Activated naive CD4-positive, alpha-beta T cell (primary cell): ENCODE measurements at regions not wholly inside any gene's neighbourhood (a gene's known extent, or its start where the extent isn't known, plus 50 kb on each side); places are given as distances from the start of the nearest gene placed in this dataset.

Source experiments
- DNase-seq, 4 experiments: peaks; one replicate each; lab custom pipeline; 2025; lab: John Stamatoyannopoulos, UW

DNA sequence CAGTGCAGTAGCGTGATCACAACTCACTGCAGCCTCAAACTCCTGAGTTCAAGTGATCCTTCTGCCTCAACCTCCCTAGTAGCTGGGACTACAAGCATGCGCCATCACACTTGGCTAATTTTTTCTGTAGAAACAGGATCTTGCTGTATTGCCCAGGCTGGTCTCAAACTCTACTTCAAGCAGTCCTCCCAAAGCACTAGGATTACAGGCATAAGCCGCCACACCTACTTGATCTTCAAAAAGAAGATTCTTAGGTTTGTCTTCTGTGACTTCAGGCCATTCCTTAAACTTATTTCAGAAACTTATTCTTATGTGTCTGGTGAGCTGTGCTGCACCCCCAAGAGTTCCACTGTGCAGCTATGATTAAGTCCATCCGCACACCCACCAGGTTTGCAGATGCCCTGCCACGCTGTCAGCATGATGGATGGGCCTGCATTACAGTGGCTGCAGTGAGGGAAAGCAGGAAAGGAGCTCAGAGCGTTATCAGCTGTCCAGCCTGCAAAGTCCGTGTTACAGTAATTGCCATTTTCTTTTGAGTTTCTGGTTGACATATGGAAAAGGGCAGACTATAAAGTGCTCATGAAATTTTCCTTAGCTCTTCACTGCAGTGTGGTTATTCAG, 146.6 kb downstream of the AASDH start:
- DNase-seq = no peak

DNA sequence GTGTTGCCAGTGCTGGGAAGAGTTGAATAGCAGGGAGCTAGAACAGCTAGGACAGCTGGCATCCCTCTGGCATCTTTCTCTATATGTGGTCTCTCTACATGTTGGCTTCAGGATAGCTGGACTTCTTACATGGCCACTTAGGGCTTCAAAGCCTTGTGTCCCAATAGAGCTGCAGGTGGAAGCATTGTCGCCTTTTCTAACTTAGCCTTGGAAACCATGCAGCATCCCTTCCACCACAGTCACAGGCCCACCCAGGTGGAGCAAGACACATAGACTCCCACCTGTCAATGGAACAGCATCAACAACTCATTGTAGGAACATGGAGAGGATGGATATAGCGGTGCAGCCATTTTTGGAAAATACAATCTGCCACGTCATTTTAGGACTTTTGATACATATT, 149.0 kb downstream of the AASDH start:
- no peak for DNase-seq

DNA sequence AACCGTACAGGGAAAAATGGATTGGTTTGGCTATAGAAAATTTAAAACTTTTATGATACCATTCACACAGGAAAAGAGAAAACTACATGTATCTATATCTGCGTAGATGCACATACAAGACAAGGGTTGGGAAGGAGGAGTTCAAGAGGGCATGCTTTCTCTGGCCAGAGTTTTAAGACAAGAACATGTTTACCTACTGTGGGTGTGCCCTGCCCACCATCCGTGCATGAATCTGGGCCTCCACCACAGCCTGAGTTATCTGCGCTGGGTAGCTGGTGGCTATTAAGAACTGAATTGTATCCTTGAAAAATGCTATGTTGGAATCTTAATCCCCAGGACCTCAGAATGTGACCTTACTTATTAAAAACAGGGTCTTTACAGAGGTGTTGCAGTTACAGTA, 151.6 kb downstream of the AASDH start:
- DNase-seq = no peak

DNA sequence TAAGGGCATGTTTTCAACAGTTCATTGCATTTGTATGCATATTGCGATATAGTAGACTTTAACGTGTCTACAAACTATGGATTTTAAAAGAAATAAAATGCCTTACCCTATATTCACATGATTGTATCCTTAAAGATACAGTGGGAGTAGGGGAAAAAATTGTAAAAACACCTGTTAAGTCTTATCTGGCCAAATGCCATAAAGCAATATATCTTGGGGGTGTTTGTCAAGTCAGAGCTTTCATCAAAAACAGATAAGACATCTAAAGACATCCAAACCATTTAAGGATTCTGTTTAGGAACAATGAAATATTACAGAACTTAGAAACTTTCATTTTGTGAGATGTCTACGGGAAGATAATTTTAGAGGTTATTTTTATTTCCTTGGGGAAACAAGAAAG, 152.3 kb downstream of the AASDH start:
- no peak for DNase-seq

DNA sequence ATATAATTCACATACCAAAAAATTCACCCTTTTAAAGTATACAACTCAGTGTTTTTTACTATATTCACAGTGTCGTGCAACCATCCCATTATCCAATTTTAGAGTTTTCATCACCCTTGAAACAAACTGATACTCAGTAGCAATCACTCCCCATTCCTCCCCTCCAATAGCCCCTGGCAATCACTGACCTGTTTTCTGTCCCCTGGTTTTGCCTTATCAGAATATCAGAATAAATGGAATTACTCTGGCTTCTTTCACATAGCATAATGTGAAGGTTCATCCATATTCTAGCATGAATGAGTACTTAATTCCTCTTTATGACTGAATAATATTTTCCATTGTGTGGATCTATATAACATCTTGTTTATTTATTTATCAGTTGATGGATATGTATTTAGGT, 153.2 kb downstream of the AASDH start:
- DNase-seq = no peak

DNA sequence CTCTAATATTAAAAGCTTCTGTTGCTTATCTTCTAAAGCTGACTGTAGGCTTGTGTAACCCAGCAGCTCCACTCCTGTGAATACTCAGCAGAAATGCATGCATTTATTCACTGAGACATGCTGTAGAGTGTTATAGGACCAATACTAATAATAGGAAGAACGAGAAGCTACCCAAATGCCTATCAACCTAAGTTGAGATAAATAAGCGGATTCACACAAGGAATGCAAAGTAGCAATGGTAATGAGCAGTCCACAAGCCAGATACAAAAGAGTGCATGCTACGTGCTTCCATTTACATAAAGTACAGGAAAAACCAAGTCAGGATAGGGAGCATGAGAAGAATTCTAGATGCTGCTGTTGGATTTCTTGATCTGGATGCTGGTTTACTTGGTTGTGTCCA, 155.9 kb downstream of the AASDH start:
- no peak for DNase-seq

DNA sequence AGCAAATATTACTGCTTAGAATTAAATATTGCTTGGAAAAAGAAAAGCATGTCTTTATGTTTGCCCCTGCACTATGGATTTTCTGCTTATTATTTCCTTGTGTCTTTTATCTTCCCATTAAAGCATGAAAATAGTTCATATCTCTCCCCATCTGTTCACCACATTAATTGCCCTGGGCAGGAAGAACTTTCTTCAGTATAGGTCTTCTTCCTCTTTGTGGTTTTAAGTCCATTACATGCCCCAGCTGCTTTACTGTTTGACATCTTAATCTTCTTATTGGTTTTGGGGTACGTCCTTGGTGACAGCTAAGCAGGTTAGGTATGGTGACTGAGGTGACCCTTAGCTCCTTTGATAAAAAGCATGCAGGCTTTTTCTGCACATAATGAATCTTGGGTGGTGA, 157.3 kb downstream of the AASDH start:
- no peak for DNase-seq

DNA sequence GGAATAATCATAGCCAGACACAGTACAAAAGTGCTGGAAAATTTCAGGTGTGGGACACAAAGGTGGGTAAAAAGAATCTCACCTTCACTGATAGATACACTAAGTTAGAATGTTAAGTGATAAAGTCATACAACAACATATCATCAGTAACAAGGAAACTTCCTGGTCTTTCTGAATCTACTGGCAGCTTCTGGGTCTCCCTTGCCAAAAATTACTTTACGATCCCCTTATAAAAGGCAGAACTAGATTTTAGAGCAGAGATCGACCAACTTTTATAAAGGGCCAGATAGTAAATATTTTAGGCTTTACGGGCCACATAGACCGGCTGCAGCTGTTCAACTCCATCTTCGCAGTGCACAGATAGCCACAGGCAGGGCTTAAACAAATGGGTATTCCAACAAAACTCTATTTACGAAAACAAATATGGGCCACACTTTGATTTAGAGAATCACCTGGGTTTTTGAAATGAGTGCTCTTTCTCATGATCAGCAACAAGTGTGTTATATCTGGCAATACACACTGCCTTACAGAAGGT, 159.9 kb downstream of the AASDH start:
- DNase-seq = no peak

DNA sequence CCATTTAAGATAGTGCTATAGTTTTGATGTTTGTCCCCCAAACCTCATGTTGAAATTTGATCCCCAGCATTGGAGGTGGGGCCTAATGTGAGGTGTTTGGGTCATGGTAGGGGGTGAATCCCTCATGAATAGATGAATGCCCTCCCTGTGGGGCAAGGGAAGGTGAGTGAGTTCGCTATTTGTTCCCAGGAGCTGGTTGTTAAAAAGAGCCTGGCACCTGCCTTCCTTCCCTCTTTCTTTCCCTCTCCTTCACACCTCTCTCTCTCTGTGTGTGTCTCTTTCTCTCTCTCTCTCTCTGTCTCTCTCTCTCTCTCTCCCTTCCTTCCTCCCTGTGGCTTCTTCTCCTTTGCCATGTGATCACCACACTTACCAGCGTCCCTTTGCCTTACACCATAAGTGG, 160.7 kb downstream of the AASDH start:
- DNase-seq = no peak

DNA sequence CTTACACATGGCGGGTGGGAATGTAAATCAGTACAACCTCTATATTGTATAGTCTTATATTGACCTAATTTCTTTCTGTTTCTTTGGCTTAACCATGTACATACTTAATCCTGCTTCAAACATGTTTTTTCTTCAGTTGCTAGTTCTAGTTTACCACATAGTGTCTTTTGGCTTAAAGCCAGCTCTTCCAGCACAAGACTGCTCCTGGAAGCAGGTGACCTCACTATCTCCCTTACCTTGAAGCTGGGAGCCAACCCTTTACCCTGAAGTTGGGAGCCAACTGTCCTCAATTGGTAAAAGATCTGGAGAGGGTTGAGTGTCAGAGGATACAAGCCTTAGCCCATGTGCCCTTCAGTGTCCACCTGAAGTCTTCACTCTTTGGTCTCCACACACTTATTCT, 162.7 kb downstream of the AASDH start:
- no peak for DNase-seq

DNA sequence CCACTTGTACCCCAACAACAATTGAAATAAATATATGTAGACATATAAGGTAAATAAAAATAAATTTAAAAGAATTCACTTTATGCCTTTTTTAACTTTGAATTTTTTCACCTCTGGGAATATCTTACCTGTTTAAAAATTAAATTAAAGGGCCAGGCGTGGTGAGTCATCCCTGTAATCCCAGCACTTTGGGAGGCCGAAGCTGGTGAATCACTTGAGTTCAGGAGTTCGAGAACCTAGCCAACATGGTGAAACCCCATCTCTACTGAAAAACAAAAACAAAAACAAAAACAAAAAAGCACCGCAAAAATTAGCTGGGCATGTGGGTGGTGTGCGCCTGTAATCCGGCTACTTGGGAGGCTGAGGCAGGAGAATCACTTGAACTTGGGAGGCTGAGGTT, 164.8 kb downstream of the AASDH start:
- DNase-seq = no peak

DNA sequence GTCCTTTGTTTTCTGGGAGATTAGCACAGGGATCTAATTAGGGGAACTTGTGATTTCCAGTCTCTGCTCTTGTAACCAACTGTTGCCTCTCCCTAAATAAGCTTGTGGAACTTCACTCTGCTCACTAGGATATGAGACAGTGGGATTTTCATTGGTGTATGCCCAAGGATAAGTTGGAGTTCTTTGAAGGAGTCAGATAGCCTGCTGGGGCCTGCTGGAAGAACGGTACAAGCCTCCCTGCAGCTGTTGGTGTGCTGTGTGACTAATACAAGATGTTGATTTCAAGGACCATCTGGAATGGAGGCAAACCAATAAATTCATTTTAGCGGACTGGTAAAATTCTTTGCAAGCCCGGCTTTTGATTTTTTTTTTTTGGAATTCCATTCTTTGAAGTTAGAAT, 167.0 kb downstream of the AASDH start:
- no peak for DNase-seq

DNA sequence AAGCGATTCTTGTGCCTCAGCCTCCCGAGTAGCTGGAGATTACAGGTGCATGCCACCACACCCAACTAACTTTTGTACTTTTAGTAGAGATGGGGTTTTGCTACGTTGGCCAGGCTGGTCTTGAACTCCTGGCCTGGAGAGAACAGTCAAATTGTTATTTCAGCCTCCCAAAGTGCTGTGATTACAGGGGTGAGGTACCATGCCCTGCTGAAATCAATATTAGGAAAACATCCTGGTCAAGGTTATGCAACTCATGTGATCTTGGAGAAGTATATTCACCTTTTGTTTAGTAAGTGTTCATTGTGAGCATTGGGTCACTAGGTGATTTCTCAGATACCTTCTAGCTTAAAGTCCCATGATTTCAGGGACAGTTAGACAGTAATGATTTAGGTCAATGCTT, 167.8 kb downstream of the AASDH start:
- DNase-seq = no peak

DNA sequence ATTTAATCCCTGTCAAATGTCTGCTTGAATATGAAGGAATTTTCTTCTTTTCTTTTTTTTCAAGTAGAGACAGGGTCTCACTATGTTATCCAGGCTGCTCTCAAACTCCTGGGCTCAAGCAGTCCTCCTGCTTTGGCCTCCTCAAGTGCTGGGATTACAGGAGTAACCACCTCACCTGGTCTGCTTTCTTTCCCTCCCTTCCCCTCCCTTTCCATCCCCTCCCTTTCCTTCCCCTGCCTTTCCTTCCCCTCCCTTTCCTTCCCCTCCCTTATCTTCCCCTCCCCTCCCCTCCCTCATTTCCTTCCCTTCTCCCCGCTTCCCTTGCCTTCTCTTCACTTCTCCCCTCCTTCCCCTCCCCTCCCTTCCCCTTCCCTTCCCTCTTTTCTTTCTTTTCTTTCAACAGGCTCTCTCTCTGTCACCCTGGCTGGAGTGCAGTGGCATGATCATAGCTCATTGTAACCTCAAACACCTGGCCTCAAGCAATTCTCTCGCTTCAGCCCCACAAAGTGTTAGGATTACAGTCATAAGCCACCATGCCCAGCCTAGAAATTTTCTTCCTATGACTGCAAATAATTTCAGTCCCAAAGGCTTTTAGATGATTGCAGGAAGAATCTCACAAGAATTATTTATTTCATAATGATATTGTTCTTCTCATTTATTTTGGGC, 168.9 kb downstream of the AASDH start:
- no peak for DNase-seq

DNA sequence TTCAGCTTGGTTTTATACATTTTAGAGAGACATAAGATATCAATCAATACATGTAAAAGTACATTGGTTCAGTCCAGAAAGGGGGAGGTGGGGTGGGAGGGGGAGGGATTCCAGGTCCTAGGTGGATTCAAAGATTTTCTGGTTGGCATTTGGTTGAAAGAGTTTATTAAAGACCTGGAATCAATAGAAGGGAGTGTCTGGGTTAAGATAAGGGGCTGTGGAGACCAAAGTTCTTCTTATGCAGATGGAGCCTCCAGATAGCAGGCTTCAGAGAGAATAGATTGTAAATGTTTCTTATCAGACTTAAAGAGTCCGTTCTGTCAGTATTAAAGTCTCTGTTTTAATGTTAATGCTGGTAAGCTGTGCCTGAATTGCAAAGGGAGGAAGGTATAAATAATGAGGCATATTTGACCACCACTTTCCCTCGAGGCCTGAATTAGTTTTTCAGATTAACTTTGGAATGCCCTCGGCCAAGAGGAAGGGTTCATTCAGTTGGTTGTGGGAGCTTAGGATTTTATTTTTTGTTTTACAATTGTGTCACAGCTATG, 169.9 kb downstream of the AASDH start:
- DNase-seq = no peak

DNA sequence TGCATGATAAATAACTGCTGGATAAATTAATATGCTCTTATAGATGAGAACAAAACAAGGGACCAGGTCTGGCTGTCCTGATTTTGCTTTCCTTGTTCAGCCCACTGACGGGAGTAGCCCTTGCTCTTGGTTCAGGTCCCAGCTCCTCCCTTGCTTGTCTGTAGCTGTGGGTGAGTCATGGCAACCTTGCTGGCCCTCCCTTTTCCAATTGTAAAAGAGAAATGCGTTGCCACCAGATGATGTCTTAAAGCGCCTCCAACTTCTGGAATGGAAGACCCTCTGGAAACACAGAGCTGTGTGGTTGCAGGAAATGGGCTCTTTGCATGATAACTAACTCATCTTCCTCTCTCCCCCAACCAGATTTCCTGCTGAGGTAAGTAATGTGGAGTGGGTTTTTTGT, 171.4 kb downstream of the AASDH start:
- DNase-seq = no peak

DNA sequence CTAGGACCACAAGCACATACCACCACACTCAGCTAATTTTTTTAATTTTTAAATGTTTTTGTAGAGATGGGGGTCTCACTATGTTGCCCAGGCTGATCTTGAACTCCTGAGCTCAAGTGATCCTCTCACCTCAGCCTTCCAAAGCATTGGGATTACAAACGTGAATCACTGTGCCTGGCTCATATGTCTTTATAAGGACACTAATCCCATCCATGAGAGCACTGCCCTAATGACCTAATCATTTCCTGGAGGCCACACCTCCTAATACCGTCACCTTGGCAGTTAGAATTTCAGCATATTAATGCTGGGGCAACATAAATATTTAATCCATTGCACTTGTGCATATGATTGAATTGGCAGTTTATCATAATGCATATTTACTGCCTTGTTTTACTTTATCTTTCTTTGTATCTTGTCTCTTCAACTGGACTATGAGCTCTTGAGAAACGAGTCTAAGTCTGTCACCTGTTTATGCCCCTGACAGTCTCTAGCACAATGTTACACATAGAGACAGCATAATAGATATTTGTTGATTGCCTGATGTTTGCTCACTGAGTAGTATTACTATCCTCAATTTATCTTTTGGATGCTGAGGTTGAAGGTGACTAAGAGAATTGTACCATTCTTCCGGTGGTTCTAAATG, 172.0 kb downstream of the AASDH start:
- DNase-seq = no peak

DNA sequence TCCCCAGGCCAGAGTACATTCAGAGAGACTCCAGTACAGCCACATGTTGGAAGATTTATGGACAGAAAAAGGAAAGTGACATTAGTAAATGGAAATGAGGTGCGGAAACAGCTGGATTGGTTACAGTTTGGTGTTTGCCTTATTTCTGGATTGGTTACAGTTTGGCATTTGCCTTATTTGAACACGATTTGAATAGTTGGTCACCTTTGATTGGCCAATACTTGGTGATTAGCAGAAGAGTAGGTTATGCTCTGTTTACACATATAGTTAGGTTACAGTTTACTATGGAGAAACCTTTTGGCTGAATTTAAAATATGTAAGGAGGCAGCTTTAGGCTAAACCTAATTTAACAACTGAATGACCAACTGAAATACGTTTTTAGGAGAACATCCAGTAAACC, 173.7 kb downstream of the AASDH start:
- DNase-seq = no peak

DNA sequence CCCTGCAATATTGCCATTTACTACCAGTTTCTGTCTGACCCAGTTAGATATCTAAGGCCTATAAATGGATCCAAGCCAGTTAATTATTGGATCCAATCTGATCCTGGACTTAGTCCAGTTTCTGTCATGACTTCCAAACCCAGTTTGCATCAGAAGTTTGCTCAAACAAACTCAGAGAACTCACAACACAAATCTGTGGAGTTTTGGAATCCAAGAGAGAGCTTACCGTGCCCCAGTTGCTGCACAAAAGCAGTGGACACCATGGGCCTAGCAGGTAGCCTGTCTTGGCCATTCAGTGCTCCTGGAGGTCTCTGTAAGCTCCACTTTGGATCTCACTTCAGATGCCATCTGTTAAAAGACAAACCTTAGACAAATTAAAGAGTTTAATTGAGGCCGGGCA, 174.5 kb downstream of the AASDH start:
- DNase-seq = no peak

DNA sequence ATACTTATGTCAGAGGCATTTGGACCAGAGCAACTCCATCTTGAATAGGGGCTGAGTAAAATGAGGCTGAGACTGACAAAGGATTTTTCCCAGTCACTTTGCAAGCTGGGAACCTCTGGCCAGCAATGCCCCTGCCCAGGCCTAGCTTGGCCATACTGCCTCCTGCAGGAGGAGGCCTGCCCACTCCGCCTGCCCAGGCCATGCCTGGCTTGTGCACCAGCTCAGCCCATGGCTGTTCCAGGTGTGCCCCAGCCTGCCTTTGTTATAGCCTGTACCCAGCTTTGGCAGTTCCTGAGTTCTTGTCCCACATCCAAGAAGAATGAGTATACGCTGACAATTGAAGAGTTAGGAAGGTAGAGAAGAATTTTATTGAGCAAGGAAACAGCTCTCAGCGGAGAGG, 176.1 kb downstream of the AASDH start:
- no peak for DNase-seq

DNA sequence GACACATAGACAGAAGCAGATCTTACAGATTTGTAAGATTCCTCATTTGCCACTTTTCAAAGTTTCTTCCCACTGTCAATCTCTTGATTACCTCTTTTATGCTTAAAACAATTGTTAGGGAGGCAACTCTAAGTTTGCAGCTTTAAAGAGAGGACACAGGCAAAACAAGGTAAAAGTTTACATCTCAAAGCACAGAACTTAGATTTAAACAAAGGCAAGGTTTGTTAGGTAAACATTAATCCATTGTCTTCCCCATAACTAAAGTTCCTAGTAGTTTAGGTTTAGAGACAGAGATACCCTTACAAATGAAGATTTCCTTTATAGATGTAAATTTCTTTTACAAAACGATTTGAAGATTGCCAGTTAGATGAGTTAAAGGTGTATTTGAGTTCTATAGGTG, 176.9 kb downstream of the AASDH start:
- DNase-seq = no peak

DNA sequence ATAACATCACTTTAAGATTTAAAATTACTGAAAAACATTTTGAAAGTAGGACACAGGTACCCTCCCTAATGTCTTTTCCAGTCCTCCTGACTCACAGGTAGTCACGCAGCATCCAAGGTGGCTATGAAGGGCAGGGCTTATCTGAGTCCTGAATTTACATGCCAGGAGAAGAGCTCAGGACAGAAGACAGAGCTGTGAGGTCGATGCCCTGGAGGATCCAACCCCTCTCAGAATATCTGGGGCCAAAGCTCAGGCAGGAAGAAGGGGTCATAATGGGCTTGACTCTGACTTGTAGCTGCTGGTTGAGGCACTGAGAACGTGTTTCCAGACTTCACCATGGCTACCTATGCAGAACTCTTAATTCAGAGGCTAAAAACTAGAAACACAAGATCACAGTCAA, 177.5 kb downstream of the AASDH start:
- no peak for DNase-seq

DNA sequence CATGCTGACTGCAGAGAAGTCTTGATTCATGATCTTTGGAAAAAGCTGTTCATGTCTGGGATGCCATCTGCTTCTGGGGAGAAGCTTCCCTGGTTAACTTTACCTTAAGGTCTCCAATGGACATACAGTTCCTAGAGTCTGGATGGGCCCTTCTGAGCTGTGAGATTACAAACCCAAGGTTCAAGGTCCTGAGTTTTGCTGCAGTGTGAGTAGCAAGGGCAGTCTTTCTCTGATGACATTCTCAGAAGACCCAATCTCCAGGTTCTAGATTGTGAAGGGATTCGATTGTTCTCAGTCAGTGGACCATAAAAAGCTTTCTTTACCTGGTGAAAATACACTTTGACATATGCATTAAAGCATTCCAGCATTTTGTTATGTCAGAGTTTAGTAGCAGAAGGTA, 179.2 kb downstream of the AASDH start:
- DNase-seq = no peak
